Neural progenitor cell (in vitro differentiated cells): ENCODE measurements at regions not wholly inside any gene's neighbourhood (a gene's known extent, or its start where the extent isn't known, plus 50 kb on each side); places are given as distances from the start of the nearest gene placed in this dataset.

Experiments
- DNase-seq: peaks from one replicate; pipeline ENCODE4 v3.0.0-alpha.2; 2016; ENCODE audit warnings: low spot score
- H2AFZ ChIP-seq: fragments of 200-600 bp; sonication (generic); replicated peaks from 2 replicates; pipeline ENCODE4 v1.6.1; 2016; ENCODE audit warnings: antibody characterized with exemption
- H3F3A ChIP-seq: fragments of 200-600 bp; sonication (generic); 2 replicates; pipeline ENCODE4 v1.6.1; 2016; ENCODE audit warnings: antibody characterized with exemption, low read depth
- H3K27ac ChIP-seq: fragments of 200-600 bp; sonication (generic); 2 replicates; pipeline ENCODE4 v1.5.1; 2016; ENCODE audit warnings: mild to moderate bottlenecking
- H3K27me3 ChIP-seq: fragments of 200-600 bp; sonication (generic); 2 replicates; pipeline ENCODE4 v1.6.1; 2016; ENCODE audit warnings: mild to moderate bottlenecking, moderate library complexity
- H3K36me3 ChIP-seq: fragments of 200-600 bp; sonication (generic); 2 replicates; pipeline ENCODE4 v1.5.1; 2016
- H3K4me1 ChIP-seq: fragments of 200-600 bp; sonication (generic); 2 replicates; pipeline ENCODE4 v1.6.1; 2016; ENCODE audit warnings: mixed run types
- H3K4me2 ChIP-seq: fragments of 200-600 bp; sonication (generic); 2 replicates; pipeline ENCODE4 v1.6.1; 2016
- H3K4me3 ChIP-seq: fragments of 200-600 bp; sonication (generic); 2 replicates; pipeline ENCODE4 v1.5.1; 2016
- H3K79me2 ChIP-seq: fragments of 200-600 bp; sonication (generic); 2 replicates; pipeline ENCODE4 v1.6.1; 2016; ENCODE audit warnings: low read depth
- H3K9ac ChIP-seq: fragments of 200-600 bp; sonication (generic); 2 replicates; pipeline ENCODE4 v1.6.1; 2016
- H3K9me3 ChIP-seq: fragments of 200-600 bp; sonication (generic); 2 replicates; pipeline ENCODE4 v1.5.1; 2016; ENCODE audit warnings: low read depth
- H4K20me1 ChIP-seq: fragments of 200-600 bp; sonication (generic); 2 replicates; pipeline ENCODE4 v1.6.1; 2016; ENCODE audit warnings: low read depth
- H3K27ac Mint-ChIP-seq: 3 replicates; pipeline ENCODE4 v1.8.0; 2021; ENCODE audit warnings: mixed read lengths
- H3K27me3 Mint-ChIP-seq: 2 replicates; pipeline ENCODE4 v1.8.0; 2022; ENCODE audit warnings: low read depth, mild to moderate bottlenecking, inconsistent platforms, moderate library complexity, mixed read lengths; ENCODE audit not compliant: insufficient read depth
- H3K36me3 Mint-ChIP-seq: 3 replicates; pipeline ENCODE4 v1.8.0; 2021; ENCODE audit warnings: mixed read lengths
- H3K4me1 Mint-ChIP-seq: 3 replicates; pipeline ENCODE4 v1.8.0; 2021; ENCODE audit warnings: mixed read lengths
- H3K4me3 Mint-ChIP-seq: 3 replicates; pipeline ENCODE4 v1.8.0; 2021; ENCODE audit warnings: mild to moderate bottlenecking, moderate library complexity, mixed read lengths
- H3K9me3 Mint-ChIP-seq: 3 replicates; pipeline ENCODE4 v1.8.0; 2020; ENCODE audit warnings: mixed read lengths
- EZH2 ChIP-seq: fragments of 200-600 bp; sonication (generic); IDR thresholded peaks from 2 replicates; pipeline ENCODE4 v1.6.1; 2017; ENCODE audit warnings: antibody characterized with exemption, mild to moderate bottlenecking, moderate library complexity
- EZH2phosphoT487 ChIP-seq: fragments of 200-600 bp; sonication (generic); IDR thresholded peaks from 2 replicates; pipeline ENCODE4 v1.6.1; 2017; ENCODE audit warnings: antibody characterized with exemption
- TF ChIP-seq, protein P1 (sequence below): fragments of 200-600 bp; sonication (generic); IDR thresholded peaks from 2 replicates; pipeline ENCODE4 v1.5.1; 2017; ENCODE audit warnings: antibody characterized with exemption, mild to moderate bottlenecking

- Histone ChIP-seq H3K4me2 (no peak overlapping the region), H3K79me2 (no peaks in the 10 kb centered on the region), H3K36me3 (no peaks in the 10 kb centered on the region), H3K9me3 (no peaks in the 10 kb centered on the region), H2AFZ (no peak overlapping the region), H3F3A (no peaks in the 10 kb centered on the region), H3K4me1 (no peaks in the 10 kb centered on the region), H3K9ac (no peak overlapping the region), H4K20me1 (no peaks in the 10 kb centered on the region), H3K27me3 (no peaks in the 10 kb centered on the region), H3K4me3 (no peak overlapping the region), H3K27ac (no peak overlapping the region)
- no peaks in the 10 kb centered on the region for H3K9me3 Mint-ChIP-seq
- peaks cover 8% of the 10 kb centered on the region for H3K4me1 Mint-ChIP-seq
- H3K27me3 Mint-ChIP-seq = peaks cover 12% of the 10 kb centered on the region
- TF ChIP-seq EZH2 (no peak), EZH2phosphoT487 (no peak)
- TF ChIP-seq, protein P1, sequence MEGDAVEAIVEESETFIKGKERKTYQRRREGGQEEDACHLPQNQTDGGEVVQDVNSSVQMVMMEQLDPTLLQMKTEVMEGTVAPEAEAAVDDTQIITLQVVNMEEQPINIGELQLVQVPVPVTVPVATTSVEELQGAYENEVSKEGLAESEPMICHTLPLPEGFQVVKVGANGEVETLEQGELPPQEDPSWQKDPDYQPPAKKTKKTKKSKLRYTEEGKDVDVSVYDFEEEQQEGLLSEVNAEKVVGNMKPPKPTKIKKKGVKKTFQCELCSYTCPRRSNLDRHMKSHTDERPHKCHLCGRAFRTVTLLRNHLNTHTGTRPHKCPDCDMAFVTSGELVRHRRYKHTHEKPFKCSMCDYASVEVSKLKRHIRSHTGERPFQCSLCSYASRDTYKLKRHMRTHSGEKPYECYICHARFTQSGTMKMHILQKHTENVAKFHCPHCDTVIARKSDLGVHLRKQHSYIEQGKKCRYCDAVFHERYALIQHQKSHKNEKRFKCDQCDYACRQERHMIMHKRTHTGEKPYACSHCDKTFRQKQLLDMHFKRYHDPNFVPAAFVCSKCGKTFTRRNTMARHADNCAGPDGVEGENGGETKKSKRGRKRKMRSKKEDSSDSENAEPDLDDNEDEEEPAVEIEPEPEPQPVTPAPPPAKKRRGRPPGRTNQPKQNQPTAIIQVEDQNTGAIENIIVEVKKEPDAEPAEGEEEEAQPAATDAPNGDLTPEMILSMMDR = no peak
- no peak overlapping the region for H3K4me3 Mint-ChIP-seq
- DNase-seq = no peak
- no peaks in the 10 kb centered on the region for H3K36me3 Mint-ChIP-seq
- peak overlapping the region; percentile 90 for H3K27ac Mint-ChIP-seq
Measured at GRCh38 chr18:79627750-79628294, 51.8 kb upstream of the CTDP1 start.

DNA sequence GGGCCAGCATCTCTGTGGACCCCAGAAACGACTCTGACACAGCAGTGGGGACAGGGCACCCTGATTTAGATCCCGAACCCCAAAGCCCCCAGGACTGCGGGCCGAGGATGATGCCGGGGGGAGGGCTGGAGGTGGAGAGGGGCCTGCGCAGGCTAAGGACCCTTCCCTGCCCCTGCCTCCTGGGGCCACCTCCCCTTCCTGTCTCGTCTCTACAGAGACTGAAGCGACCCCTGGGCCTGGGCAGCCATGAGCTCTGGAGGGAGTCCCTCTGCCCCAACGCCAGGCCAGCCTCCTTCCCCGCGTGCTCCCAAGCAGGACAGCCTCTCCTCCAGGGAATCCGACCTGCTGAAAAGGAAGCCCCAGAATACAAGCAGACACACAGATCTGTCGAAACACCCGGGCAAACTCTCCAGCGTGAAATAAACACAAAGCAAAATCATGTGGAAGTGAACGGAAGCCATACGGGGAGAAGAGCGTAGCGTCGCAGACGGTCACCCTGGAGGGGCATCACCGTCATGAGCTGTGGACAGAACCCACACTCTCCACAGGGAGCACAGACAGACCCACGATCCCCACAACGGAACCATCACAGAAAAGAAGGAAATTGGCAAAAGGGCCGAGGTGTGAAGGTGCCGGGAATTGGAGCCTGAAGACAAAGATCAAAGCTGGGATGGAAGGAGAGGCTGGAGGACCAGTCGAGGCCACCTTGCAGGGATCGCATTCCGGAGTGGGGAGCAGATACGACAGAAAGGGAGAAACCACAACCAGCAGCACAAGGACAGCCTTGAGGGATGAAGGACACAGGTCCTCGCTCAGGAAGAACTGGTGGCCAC is 51.0 kb upstream of the CTDP1 start:
- no peaks in the 10 kb centered on the region for H3K36me3 ChIP-seq
- H3K4me3 Mint-ChIP-seq = no peak overlapping the region
- no peak overlapping the region for H3K9ac ChIP-seq
- TF ChIP-seq, protein P1 = no peak
- TF ChIP-seq EZH2 = no peak
- TF ChIP-seq EZH2phosphoT487 = no peak
- H3K27me3 ChIP-seq = no peaks in the 10 kb centered on the region
- H3K79me2 ChIP-seq = no peaks in the 10 kb centered on the region
- H3K4me2 ChIP-seq = no peak overlapping the region
- H3K36me3 Mint-ChIP-seq = no peaks in the 10 kb centered on the region
- DNase-seq = no peak
- no peak overlapping the region for H3K27ac ChIP-seq
- peaks cover 5% of the 10 kb centered on the region for H3K9me3 Mint-ChIP-seq
- H4K20me1 ChIP-seq = no peaks in the 10 kb centered on the region
- H3K4me1 ChIP-seq = no peaks in the 10 kb centered on the region
- no peaks in the 10 kb centered on the region for H3F3A ChIP-seq
- no peak overlapping the region for H3K4me3 ChIP-seq
- no peak overlapping the region for H2AFZ ChIP-seq
- peak overlapping the region; percentile 44 for H3K27ac Mint-ChIP-seq
- H3K4me1 Mint-ChIP-seq = peaks cover 8% of the 10 kb centered on the region
- peaks cover 18% of the 10 kb centered on the region for H3K27me3 Mint-ChIP-seq
- H3K9me3 ChIP-seq = no peaks in the 10 kb centered on the region

DNA sequence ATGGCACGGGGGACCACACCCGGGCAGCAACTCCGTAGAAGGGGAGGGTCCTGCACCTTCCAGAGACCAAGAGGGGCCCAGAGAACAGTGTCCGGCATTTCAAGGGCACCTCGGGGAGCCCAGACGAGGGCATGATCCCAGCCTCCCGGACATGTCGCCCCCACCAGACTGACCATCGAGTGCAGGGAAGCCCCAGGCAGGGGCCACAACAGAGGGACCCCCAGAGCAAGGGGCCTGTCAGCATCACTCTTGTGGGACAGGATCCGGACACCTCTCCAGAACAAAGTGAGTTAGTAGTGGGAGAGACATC is 50.4 kb upstream of the CTDP1 start:
- no peak overlapping the region for H2AFZ ChIP-seq
- TF ChIP-seq EZH2 = no peak
- TF ChIP-seq, protein P1 = no peak
- TF ChIP-seq EZH2phosphoT487 = no peak
- no peaks in the 10 kb centered on the region for H4K20me1 ChIP-seq
- H3K9ac ChIP-seq = no peak overlapping the region
- no peaks in the 10 kb centered on the region for H3K9me3 ChIP-seq
- H3K4me3 ChIP-seq = no peak overlapping the region
- no peaks in the 10 kb centered on the region for H3K27me3 ChIP-seq
- no peak for DNase-seq
- H3K4me2 ChIP-seq = no peak overlapping the region
- H3K9me3 Mint-ChIP-seq = peaks cover 8% of the 10 kb centered on the region
- no peaks in the 10 kb centered on the region for H3K36me3 Mint-ChIP-seq
- no peaks in the 10 kb centered on the region for H3K4me1 ChIP-seq
- H3K4me1 Mint-ChIP-seq = peaks cover 8% of the 10 kb centered on the region
- H3K27ac Mint-ChIP-seq = no peak overlapping the region
- peaks cover 21% of the 10 kb centered on the region for H3K27me3 Mint-ChIP-seq
- H3K36me3 ChIP-seq = no peaks in the 10 kb centered on the region
- no peak overlapping the region for H3K4me3 Mint-ChIP-seq
- no peaks in the 10 kb centered on the region for H3K79me2 ChIP-seq
- no peak overlapping the region for H3K27ac ChIP-seq
- H3F3A ChIP-seq = no peaks in the 10 kb centered on the region
